IMR-90 (cell line): ENCODE measurements at regions not wholly inside any gene's neighbourhood (a gene's known extent, or its start where the extent isn't known, plus 50 kb on each side); places are given as distances from the start of the nearest gene placed in this dataset.

Experiments
- ATAC-seq: fragments of 200-7000 bp; cut with Tn5 transposase; 2 replicates; pipeline ENCODE4 v1.9.1; 2020; ENCODE audit warnings: low read depth, mild to moderate bottlenecking, moderate library complexity
- BruUV-seq: library from RNA; stranded (reverse); fragments of 400-500 nt; replicated peaks from 2 replicates; lab custom pipeline; 2021; lab: Mats Ljungman, UMichigan
- CTCF ChIA-PET: fragments of 300-600 bp; formaldehyde crosslinking; extraction: SDS; loops from one replicate; lab custom pipeline; 2021; ENCODE audit warnings: antibody characterized with exemption; lab: Yijun Ruan, JAX
- POLR2A ChIA-PET: fragments of 300-600 bp; sonication (Branson Sonifier 250); formaldehyde crosslinking; loops from one replicate; lab custom pipeline; 2022; ENCODE audit warnings: antibody characterized with exemption; ENCODE audit not compliant: unreplicated experiment; lab: Charles Lee
- DNase-seq: peaks from one replicate; pipeline ENCODE4 v3.0.0; 2013
- H2AFZ ChIP-seq: replicated peaks from 2 replicates; pipeline ENCODE3; 2013; ENCODE audit warnings: low read length, mild to moderate bottlenecking; ENCODE audit not compliant: poor library complexity
- H2AK5ac ChIP-seq: 2 replicates; pipeline ENCODE4 v1.6.1; 2013; ENCODE audit warnings: low read depth, low read length, inconsistent platforms
- H2AK9ac ChIP-seq: replicated peaks from 2 replicates; pipeline ENCODE3; 2013; ENCODE audit warnings: mild to moderate bottlenecking, low read depth, low read length, moderate library complexity; ENCODE audit not compliant: poor library complexity
- H2BK120ac ChIP-seq: 2 replicates; pipeline ENCODE4 v1.6.1; 2013; ENCODE audit warnings: low read depth, low read length, inconsistent platforms
- H2BK15ac ChIP-seq: 3 replicates; pipeline ENCODE4 v1.6.1; 2013; ENCODE audit warnings: low read depth, low read length, inconsistent platforms
- H2BK20ac ChIP-seq: 2 replicates; pipeline ENCODE4 v1.6.1; 2013; ENCODE audit warnings: low read depth, mild to moderate bottlenecking, inconsistent platforms, low read length, moderate library complexity
- H2BK5ac ChIP-seq: 2 replicates; pipeline ENCODE4 v1.6.1; 2013; ENCODE audit warnings: mild to moderate bottlenecking, low read depth, low read length, inconsistent platforms; ENCODE audit not compliant: poor library complexity, severe bottlenecking
- H3K14ac ChIP-seq: replicated peaks from 2 replicates; pipeline ENCODE4 v1.6.1; 2013; ENCODE audit warnings: low read depth, low read length, inconsistent platforms
- H3K18ac ChIP-seq: 2 replicates; pipeline ENCODE4 v1.6.1; 2013; ENCODE audit warnings: low read depth, low read length, control low read depth
- H3K23ac ChIP-seq: 2 replicates; pipeline ENCODE4 v1.6.1; 2013; ENCODE audit warnings: low read depth, low read length, inconsistent platforms
- H3K27ac ChIP-seq: 2 replicates; pipeline ENCODE4 v1.5.1; 2013; ENCODE audit warnings: mild to moderate bottlenecking, control low read depth, low read length; ENCODE audit not compliant: insufficient read depth
- H3K27me3 ChIP-seq: 2 replicates; pipeline ENCODE4 v1.6.1; 2013; ENCODE audit warnings: low read length; ENCODE audit not compliant: control insufficient read depth, insufficient read depth
- H3K36me3 ChIP-seq: 2 replicates; pipeline ENCODE4 v1.6.1; 2013; ENCODE audit warnings: low read length, mixed read lengths; ENCODE audit not compliant: control insufficient read depth, insufficient read depth
- H3K4ac ChIP-seq: 2 replicates; pipeline ENCODE4 v1.6.1; 2013; ENCODE audit warnings: low read depth, low read length, inconsistent platforms
- H3K4me1 ChIP-seq: 2 replicates; pipeline ENCODE4 v1.6.1; 2013; ENCODE audit warnings: low read length, mixed read lengths; ENCODE audit not compliant: control insufficient read depth, insufficient read depth
- H3K4me2 ChIP-seq: 2 replicates; pipeline ENCODE4 v1.6.1; 2013; ENCODE audit warnings: low read depth, mild to moderate bottlenecking, control low read depth, low read length, moderate library complexity
- H3K4me3 ChIP-seq: 2 replicates; pipeline ENCODE4 v1.5.1; 2013; ENCODE audit warnings: low read depth, mild to moderate bottlenecking, control low read depth, low read length, moderate library complexity; ENCODE audit not compliant: insufficient read depth
- H3K56ac ChIP-seq: 2 replicates; pipeline ENCODE4 v1.6.1; 2013; ENCODE audit warnings: low read length, inconsistent platforms; ENCODE audit not compliant: insufficient read depth; ENCODE audit errors: extremely low read depth
- H3K79me1 ChIP-seq, 2 experiments: 2 replicates each; pipeline ENCODE4 v1.6.1; 2013; ENCODE audit warnings: low read length in 2 of 2, inconsistent platforms in 1 of 2, low read depth in 1 of 2
- H3K9ac ChIP-seq: 2 replicates; pipeline ENCODE4 v1.6.1; 2013; ENCODE audit warnings: low read depth, low read length, control low read depth
- H3K9me1 ChIP-seq: 2 replicates; pipeline ENCODE4 v1.6.1; 2013; ENCODE audit warnings: low read length, inconsistent platforms; ENCODE audit not compliant: insufficient read depth
- H3K9me3 ChIP-seq: 2 replicates; pipeline ENCODE4 v1.6.1; 2013; ENCODE audit warnings: low read length; ENCODE audit not compliant: control insufficient read depth, insufficient read depth
- H4K20me1 ChIP-seq: 2 replicates; pipeline ENCODE4 v1.6.1; 2013; ENCODE audit warnings: low read length, inconsistent platforms; ENCODE audit not compliant: insufficient read depth
- H4K5ac ChIP-seq: 2 replicates; pipeline ENCODE4 v1.6.1; 2013; ENCODE audit warnings: mild to moderate bottlenecking, low read depth, low read length, control low read depth
- H4K8ac ChIP-seq, 2 experiments: 2 replicates each; pipeline ENCODE4 v1.6.1; 2013; ENCODE audit warnings: low read depth in 2 of 2, low read length in 2 of 2, control low read depth in 1 of 2, inconsistent platforms in 1 of 2
- H4K91ac ChIP-seq: 2 replicates; pipeline ENCODE4 v1.6.1; 2013; ENCODE audit warnings: low read depth, low read length, inconsistent platforms; ENCODE audit not compliant: insufficient read depth
- BHLHE40 ChIP-seq: fragments of 150-350 bp; IDR thresholded peaks from 2 replicates; pipeline ENCODE4 v1.6.1; 2016; ENCODE audit warnings: mild to moderate bottlenecking, low read depth, low read length
- CEBPB ChIP-seq: IDR thresholded peaks from 2 replicates; pipeline ENCODE4 v1.6.1; 2012; ENCODE audit warnings: low read depth, low read length, improper control_type of control experiment
- CHD1 ChIP-seq: IDR thresholded peaks from 2 replicates; pipeline ENCODE4 v1.6.1; 2012; ENCODE audit warnings: low read depth, low read length, improper control_type of control experiment
- FOS ChIP-seq: fragments of 150-350 bp; IDR thresholded peaks from 2 replicates; pipeline ENCODE4 v1.6.1; 2016; ENCODE audit warnings: low read depth, low read length
- MAFK ChIP-seq: IDR thresholded peaks from 2 replicates; pipeline ENCODE4 v1.6.1; 2012; ENCODE audit warnings: low read depth, low read length, improper control_type of control experiment
- MAZ ChIP-seq: IDR thresholded peaks from 2 replicates; pipeline ENCODE4 v1.6.1; 2012; ENCODE audit warnings: low read depth, mild to moderate bottlenecking, low read length, improper control_type of control experiment, moderate library complexity, borderline replicate concordance
- MXI1 ChIP-seq: IDR thresholded peaks from 2 replicates; pipeline ENCODE4 v1.6.1; 2012; ENCODE audit warnings: low read depth, mild to moderate bottlenecking, low read length, moderate library complexity, borderline replicate concordance
- NFE2L2 ChIP-seq: fragments of 150-350 bp; IDR thresholded peaks from 2 replicates; pipeline ENCODE4 v1.6.1; 2016; ENCODE audit warnings: low read depth, mild to moderate bottlenecking, low read length
- POLR2A ChIP-seq: IDR thresholded peaks from 2 replicates; pipeline ENCODE4 v1.6.1; 2012; ENCODE audit warnings: mild to moderate bottlenecking, low read depth, low read length
- RAD21 ChIP-seq: IDR thresholded peaks from 2 replicates; pipeline ENCODE4 v1.6.1; 2012; ENCODE audit warnings: low read length, improper control_type of control experiment
- RCOR1 ChIP-seq: IDR thresholded peaks from 2 replicates; pipeline ENCODE4 v1.6.1; 2012; ENCODE audit warnings: mild to moderate bottlenecking, low read length, improper control_type of control experiment; ENCODE audit not compliant: insufficient replicate concordance
- RFX5 ChIP-seq: IDR thresholded peaks from 2 replicates; pipeline ENCODE4 v1.8.0; 2012; ENCODE audit warnings: low read depth, mild to moderate bottlenecking, low read length, moderate library complexity
- SMC3 ChIP-seq: fragments of 150-350 bp; IDR thresholded peaks from 2 replicates; pipeline ENCODE4 v1.6.1; 2016; ENCODE audit warnings: low read depth, mild to moderate bottlenecking, antibody characterized with exemption, low read length, moderate library complexity
- WGBS, 2 experiments: methylation state at CpG; one replicate each; pipeline versions ENCODE4 v1.1.5 to v1.1.7; 2013; ENCODE audit warnings: missing lambda C conversion rate in 2 of 2; ENCODE audit not compliant: insufficient read length in 1 of 2; ENCODE audit errors: extremely low coverage in 2 of 2; 5-methylcytosine and 5-hydroxymethylcytosine counted together
- dilution Hi-C: fragments of 300-500 bp; cut with HindIII; formaldehyde crosslinking; loops from one replicate; pipeline ENCODE4 v1.14.3; 2018; ENCODE audit warnings: low sequenced_read_pairs; ENCODE audit not compliant: unreplicated experiment
- in situ Hi-C: fragments of 300-500 bp; cut with MboI; formaldehyde crosslinking; loops from 3 replicates; pipeline ENCODE4 v1.14.3; 2019; ENCODE audit warnings: low sequenced_read_pairs, inconsistent platforms, mixed read lengths
- intact Hi-C: fragments of 100-400 bp; cut with micrococcal nuclease; formaldehyde crosslinking; loops from 2 replicates; pipeline ENCODE4 v1.10.0; 2022
- TF ChIP-seq, protein P1 (sequence below): fragments of 150-350 bp; IDR thresholded peaks from 2 replicates; pipeline ENCODE4 v1.6.1; 2016; ENCODE audit warnings: low read depth, mild to moderate bottlenecking, low read length, moderate library complexity, borderline replicate concordance
- TF ChIP-seq, protein P2 (sequence below): fragments of 150-350 bp; IDR thresholded peaks from 2 replicates; pipeline ENCODE4 v1.6.1; 2017; ENCODE audit warnings: mild to moderate bottlenecking, antibody characterized with exemption, low read length, low read depth
- TF ChIP-seq, protein P3 (sequence below): conservative IDR thresholded peaks from 2 replicates; pipeline ENCODE4 v1.5.1; 2012; ENCODE audit warnings: mild to moderate bottlenecking, low read depth, low read length, improper control_type of control experiment

- Histone ChIP-seq H3K36me3 (no peaks in the 10 kb centered on the region), H3K4me1 (no peaks in the 10 kb centered on the region), H4K5ac (no peak overlapping the region), H3K9me3 (no peaks in the 10 kb centered on the region), H3K27me3 (no peaks in the 10 kb centered on the region), H3K27ac (no peak overlapping the region), H2BK20ac (no peak overlapping the region), H2BK120ac (no peak overlapping the region), H2AFZ (no peak overlapping the region), H2BK5ac (no peak overlapping the region), H3K4me2 (no peak overlapping the region), H3K4me3 (no peak overlapping the region), H3K4ac (no peak overlapping the region), H3K9me1 (no peaks in the 10 kb centered on the region), H2AK5ac (no peak overlapping the region), H4K91ac (no peak overlapping the region), H2AK9ac (no peak overlapping the region), H4K8ac (no peak overlapping the region), H3K14ac (no peak overlapping the region), H3K18ac (no peak overlapping the region), H2BK15ac (no peak overlapping the region), H3K56ac (no peak overlapping the region), H3K9ac (no peak overlapping the region), H4K20me1 (no peaks in the 10 kb centered on the region), H3K23ac (no peak overlapping the region), H3K79me1 (no peaks in the 10 kb centered on the region)
- CTCF ChIA-PET, result no interaction called here
- dilution Hi-C loops, result no loop called here
- no peak for TF ChIP-seq CEBPB
- TF ChIP-seq POLR2A, result no peak
- TF ChIP-seq, protein P1, sequence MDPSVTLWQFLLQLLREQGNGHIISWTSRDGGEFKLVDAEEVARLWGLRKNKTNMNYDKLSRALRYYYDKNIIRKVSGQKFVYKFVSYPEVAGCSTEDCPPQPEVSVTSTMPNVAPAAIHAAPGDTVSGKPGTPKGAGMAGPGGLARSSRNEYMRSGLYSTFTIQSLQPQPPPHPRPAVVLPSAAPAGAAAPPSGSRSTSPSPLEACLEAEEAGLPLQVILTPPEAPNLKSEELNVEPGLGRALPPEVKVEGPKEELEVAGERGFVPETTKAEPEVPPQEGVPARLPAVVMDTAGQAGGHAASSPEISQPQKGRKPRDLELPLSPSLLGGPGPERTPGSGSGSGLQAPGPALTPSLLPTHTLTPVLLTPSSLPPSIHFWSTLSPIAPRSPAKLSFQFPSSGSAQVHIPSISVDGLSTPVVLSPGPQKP, result no peak
- TF ChIP-seq NFE2L2, result peak; percentile 46
- TF ChIP-seq, protein P2, sequence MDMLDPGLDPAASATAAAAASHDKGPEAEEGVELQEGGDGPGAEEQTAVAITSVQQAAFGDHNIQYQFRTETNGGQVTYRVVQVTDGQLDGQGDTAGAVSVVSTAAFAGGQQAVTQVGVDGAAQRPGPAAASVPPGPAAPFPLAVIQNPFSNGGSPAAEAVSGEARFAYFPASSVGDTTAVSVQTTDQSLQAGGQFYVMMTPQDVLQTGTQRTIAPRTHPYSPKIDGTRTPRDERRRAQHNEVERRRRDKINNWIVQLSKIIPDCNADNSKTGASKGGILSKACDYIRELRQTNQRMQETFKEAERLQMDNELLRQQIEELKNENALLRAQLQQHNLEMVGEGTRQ, result no peak
- TF ChIP-seq SMC3, result no peak
- 0 out of 2 replicates have a peak, but pooled peaks have one; percentile 25 for TF ChIP-seq FOS
- no peak for TF ChIP-seq MXI1
- TF ChIP-seq CHD1, result no peak
- TF ChIP-seq RFX5, result no peak
- TF ChIP-seq MAFK, result peak; percentile 86
- TF ChIP-seq BHLHE40, result no peak
- no peak for TF ChIP-seq MAZ
- TF ChIP-seq RAD21, result no peak
- no peak for TF ChIP-seq RCOR1
- TF ChIP-seq, protein P3, sequence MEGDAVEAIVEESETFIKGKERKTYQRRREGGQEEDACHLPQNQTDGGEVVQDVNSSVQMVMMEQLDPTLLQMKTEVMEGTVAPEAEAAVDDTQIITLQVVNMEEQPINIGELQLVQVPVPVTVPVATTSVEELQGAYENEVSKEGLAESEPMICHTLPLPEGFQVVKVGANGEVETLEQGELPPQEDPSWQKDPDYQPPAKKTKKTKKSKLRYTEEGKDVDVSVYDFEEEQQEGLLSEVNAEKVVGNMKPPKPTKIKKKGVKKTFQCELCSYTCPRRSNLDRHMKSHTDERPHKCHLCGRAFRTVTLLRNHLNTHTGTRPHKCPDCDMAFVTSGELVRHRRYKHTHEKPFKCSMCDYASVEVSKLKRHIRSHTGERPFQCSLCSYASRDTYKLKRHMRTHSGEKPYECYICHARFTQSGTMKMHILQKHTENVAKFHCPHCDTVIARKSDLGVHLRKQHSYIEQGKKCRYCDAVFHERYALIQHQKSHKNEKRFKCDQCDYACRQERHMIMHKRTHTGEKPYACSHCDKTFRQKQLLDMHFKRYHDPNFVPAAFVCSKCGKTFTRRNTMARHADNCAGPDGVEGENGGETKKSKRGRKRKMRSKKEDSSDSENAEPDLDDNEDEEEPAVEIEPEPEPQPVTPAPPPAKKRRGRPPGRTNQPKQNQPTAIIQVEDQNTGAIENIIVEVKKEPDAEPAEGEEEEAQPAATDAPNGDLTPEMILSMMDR, result no peak
- in situ Hi-C loops, result no loop called here
- intact Hi-C loops, result no loop called here
- BruUV-seq, result no TSS peak
- no CpG with 5 or more reads among the region's 1 CpG for WGBS, 2 experiments
- ATAC-seq, result no peak
- POLR2A ChIA-PET, result no interaction called here
- peak; percentile 6 for DNase-seq
Measured at GRCh38 chr7:17485904-17486303, 187.5 kb downstream of the AHR start.
